Ascending aorta (tissue), 2 donors: ENCODE measurements at regions not wholly inside any gene's neighbourhood (a gene's known extent, or its start where the extent isn't known, plus 50 kb on each side); places are given as distances from the start of the nearest gene placed in this dataset.

Experiments used
- DNase-seq, 2 donors: peaks; one replicate each; pipeline ENCODE4 v3.0.0-alpha.2; 2019; ENCODE audit warnings: low spot score in 2 of 2
- H3K27ac ChIP-seq, 2 donors: fragments of 200-600 bp; sonication (generic); one replicate each; pipeline ENCODE4 v1.5.1; 2016 to 2017; ENCODE audit warnings: mild to moderate bottlenecking in 1 of 2
- H3K27me3 ChIP-seq: fragments of 200-600 bp; sonication (generic); one replicate; pipeline ENCODE4 v1.5.1; 2017
- H3K36me3 ChIP-seq, 2 donors: fragments of 200-600 bp; sonication (generic); one replicate each; pipeline ENCODE4 v1.5.1; 2016
- H3K4me1 ChIP-seq, 2 donors: fragments of 200-600 bp; sonication (generic); one replicate each; pipeline ENCODE4 v1.5.1; 2016 to 2017; ENCODE audit warnings: mild to moderate bottlenecking in 1 of 2
- H3K4me3 ChIP-seq, 2 donors: fragments of 200-600 bp; sonication (generic); one replicate each; pipeline ENCODE4 v1.5.1; 2016 to 2017; ENCODE audit warnings: mild to moderate bottlenecking in 1 of 2
- H3K9me3 ChIP-seq, 2 donors: fragments of 200-600 bp; sonication (generic); one replicate each; pipeline ENCODE4 v1.5.1; 2016
- CTCF ChIP-seq, 3 experiments: fragments of 200-600 bp in 2 of 3; fragments of 450-650 bp in 1 of 3; sonication (generic) in 2 of 3; IDR thresholded peaks; one replicate each; pipeline ENCODE4 v1.5.1; 2016 to 2019; ENCODE audit warnings: antibody characterized with exemption in 3 of 3, mild to moderate bottlenecking in 1 of 3, moderate library complexity in 1 of 3
- intact Hi-C: fragments of 100-400 bp; cut with DNase I; formaldehyde crosslinking; loops from one replicate; pipeline ENCODE4 v1.15.1; 2023

GRCh38 chr19:31784671-31785101, 435.4 kb upstream of the TSHZ3 start:
- no peak overlapping the region for H3K4me3 ChIP-seq
- intact Hi-C loops: no loop called here
- H3K36me3 ChIP-seq: no peaks in the 10 kb centered on the region
- H3K4me1 ChIP-seq: no peaks in the 10 kb centered on the region
- no peak for DNase-seq
- no peaks in the 10 kb centered on the region for H3K9me3 ChIP-seq
- no peaks in the 10 kb centered on the region for H3K27me3 ChIP-seq
- no peak overlapping the region for H3K27ac ChIP-seq
- no peak for TF ChIP-seq CTCF (IDR thresholded peaks at IDR 0.05)

- intact Hi-C loops: no loop called here
- no peak overlapping the region for H3K4me3 ChIP-seq
- H3K36me3 ChIP-seq: no peaks in the 10 kb centered on the region
- H3K27ac ChIP-seq: no peak overlapping the region
- no peaks in the 10 kb centered on the region for H3K9me3 ChIP-seq
- H3K4me1 ChIP-seq: no peaks in the 10 kb centered on the region
- TF ChIP-seq CTCF (IDR thresholded peaks at IDR 0.05): no peak
- no peaks in the 10 kb centered on the region for H3K27me3 ChIP-seq
- DNase-seq: no peak
Measured at GRCh38 chr19:31801611-31802010, 452.4 kb upstream of the TSHZ3 start.

GRCh38 chr19:31803835-31804446, 454.7 kb upstream of the TSHZ3 start:
- Histone ChIP-seq H3K27ac (no peak overlapping the region), H3K4me1 (no peaks in the 10 kb centered on the region), H3K36me3 (no peaks in the 10 kb centered on the region), H3K4me3 (no peak overlapping the region), H3K27me3 (no peaks in the 10 kb centered on the region), H3K9me3 (no peaks in the 10 kb centered on the region)
- intact Hi-C loops: no loop called here
- no peak for DNase-seq
- TF ChIP-seq CTCF (IDR thresholded peaks at IDR 0.05): no peak

GRCh38 chr19:31804668-31805067, 455.4 kb upstream of the TSHZ3 start:
- no peaks in the 10 kb centered on the region for H3K4me1 ChIP-seq
- H3K27me3 ChIP-seq: no peaks in the 10 kb centered on the region
- intact Hi-C loops: no loop called here
- no peak overlapping the region for H3K27ac ChIP-seq
- H3K4me3 ChIP-seq: no peak overlapping the region
- no peaks in the 10 kb centered on the region for H3K9me3 ChIP-seq
- no peak for TF ChIP-seq CTCF (IDR thresholded peaks at IDR 0.05)
- no peak for DNase-seq
- H3K36me3 ChIP-seq: no peaks in the 10 kb centered on the region

GRCh38 chr19:31810536-31811109, 461.4 kb upstream of the TSHZ3 start:
- Histone ChIP-seq H3K4me1 (no peaks in the 10 kb centered on the region), H3K27ac (no peak overlapping the region), H3K27me3 (no peaks in the 10 kb centered on the region), H3K4me3 (no peak overlapping the region), H3K36me3 (no peaks in the 10 kb centered on the region), H3K9me3 (no peaks in the 10 kb centered on the region)
- no peak for DNase-seq
- intact Hi-C loops: no loop called here
- no peak for TF ChIP-seq CTCF (IDR thresholded peaks at IDR 0.05)
